ENCODE measurements at regions not wholly inside any gene's neighbourhood (a gene's known extent, or its start where the extent isn't known, plus 50 kb on each side); places are given as distances from the start of the nearest gene placed in this dataset.

DNA sequence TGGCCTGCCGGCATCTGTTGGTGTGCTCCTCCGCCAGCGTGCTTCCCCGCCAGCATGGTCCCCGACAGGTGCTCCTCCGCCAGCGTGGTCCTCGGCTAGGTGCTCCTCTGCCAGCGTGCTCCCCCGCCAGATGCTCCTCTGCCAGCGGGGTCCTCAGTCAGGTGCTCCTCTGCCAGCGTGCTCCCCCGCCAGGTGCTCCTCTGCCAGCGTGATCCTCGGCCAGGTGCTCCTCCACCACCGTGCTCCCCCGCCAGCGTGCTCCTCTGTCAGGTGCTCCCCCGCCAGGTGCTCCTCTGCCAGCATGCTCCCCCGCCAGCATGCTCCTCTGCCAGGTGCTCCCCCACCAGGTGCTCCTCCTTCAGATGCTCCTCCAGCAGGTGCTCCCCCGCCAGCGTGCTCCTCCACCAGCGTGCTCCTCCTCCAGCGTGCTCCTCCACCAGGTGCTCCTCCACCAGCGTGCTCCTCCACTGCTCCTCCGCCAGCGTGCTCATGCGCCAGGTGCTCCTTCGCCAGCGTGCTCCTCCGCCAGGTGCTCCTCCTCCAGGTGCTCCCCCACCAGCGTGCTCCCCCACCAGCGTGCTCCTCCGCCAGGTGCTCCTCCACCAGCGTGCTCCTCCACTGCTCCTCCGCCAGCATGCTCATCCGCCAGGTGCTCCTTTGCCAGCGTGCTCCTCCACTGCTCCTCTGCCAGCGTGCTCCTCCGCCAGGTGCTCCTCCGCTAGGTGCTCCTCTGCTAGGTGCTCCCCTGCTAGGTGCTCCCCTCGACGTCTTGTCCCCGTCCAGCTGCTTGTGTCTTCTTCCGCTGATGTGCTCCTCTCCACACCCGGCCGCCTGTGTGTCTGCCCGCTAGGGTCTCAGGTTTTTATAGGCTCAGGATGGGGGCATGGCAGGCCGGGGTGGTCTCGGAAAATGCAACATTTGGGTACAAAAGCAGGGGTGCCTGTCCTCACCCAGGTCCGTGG is 223.0 kb downstream of the NRIP1 start:
- TF ChIP-seq, protein P1, sequence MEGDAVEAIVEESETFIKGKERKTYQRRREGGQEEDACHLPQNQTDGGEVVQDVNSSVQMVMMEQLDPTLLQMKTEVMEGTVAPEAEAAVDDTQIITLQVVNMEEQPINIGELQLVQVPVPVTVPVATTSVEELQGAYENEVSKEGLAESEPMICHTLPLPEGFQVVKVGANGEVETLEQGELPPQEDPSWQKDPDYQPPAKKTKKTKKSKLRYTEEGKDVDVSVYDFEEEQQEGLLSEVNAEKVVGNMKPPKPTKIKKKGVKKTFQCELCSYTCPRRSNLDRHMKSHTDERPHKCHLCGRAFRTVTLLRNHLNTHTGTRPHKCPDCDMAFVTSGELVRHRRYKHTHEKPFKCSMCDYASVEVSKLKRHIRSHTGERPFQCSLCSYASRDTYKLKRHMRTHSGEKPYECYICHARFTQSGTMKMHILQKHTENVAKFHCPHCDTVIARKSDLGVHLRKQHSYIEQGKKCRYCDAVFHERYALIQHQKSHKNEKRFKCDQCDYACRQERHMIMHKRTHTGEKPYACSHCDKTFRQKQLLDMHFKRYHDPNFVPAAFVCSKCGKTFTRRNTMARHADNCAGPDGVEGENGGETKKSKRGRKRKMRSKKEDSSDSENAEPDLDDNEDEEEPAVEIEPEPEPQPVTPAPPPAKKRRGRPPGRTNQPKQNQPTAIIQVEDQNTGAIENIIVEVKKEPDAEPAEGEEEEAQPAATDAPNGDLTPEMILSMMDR (IDR thresholded peaks at IDR 0.05; ENCODE audit: insufficient read depth, low read depth, low read length) = no peak
- no peak for TF ChIP-seq EZH2 (IDR thresholded peaks at IDR 0.05; ENCODE audit: insufficient read depth, low read length)

Measured in astrocyte (in vitro differentiated cells and primary cell).